ENCODE measurements at regions not wholly inside any gene's neighbourhood (a gene's known extent, or its start where the extent isn't known, plus 50 kb on each side); places are given as distances from the start of the nearest gene placed in this dataset.

DNA sequence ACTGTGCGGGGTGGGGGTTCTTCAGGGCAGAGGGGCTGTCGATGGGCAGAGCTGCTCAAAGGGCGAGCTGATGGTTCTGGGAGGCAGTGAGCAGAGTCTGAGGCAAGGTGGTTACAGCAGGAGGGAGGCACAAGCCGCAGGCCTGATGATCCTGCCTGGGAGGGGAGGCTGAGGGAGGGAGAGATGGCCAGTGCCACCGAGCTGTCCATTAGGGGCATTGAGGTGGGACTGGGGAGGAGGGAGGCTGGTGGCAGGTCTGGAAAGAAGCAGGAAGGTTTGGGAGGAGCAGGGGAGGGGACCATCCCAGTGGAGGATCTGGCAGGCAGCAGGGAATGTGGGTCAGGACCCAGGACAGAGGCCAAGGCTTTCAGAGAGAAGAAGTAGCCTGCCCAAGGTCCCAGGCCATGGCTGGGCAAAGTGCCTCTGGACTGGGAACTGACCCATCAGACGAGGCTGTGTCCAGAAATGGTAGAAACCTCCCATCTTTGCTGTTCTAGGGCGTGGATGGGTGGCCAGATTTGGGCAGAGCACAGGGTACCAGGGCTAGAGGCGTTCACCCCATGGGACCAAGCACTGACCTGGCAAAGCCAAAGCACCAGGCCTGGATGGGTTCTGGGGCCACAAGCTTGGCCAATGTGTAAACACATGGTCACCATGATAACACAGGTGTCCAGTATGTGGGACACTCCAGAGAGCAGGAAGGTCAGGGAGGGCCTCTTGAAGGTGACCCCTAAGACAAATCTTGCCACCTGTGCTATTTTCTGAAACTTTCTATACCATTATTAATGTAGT, 55.5 kb downstream of the INHBB start:
- no peak overlapping the region for H3K27ac ChIP-seq
- no peak for DNase-seq

DNA sequence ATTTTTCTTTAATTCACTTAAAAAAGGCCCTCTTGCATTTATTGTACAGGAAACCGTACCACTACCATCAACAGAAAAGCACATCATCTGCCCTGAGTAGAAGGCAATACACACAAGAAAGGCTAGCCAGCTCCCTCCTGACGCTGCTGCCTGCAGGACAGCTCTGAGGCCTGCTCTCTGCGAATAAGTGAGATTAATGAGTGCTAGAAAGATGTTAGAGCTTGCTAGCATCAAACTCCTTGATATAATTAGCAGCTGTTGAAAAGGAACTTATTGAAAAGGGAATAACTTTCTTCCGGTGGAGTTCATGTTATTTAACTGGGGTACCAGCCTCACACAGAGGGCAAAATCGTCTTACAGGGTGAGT, 56.1 kb downstream of the INHBB start:
- TF ChIP-seq, protein P1, sequence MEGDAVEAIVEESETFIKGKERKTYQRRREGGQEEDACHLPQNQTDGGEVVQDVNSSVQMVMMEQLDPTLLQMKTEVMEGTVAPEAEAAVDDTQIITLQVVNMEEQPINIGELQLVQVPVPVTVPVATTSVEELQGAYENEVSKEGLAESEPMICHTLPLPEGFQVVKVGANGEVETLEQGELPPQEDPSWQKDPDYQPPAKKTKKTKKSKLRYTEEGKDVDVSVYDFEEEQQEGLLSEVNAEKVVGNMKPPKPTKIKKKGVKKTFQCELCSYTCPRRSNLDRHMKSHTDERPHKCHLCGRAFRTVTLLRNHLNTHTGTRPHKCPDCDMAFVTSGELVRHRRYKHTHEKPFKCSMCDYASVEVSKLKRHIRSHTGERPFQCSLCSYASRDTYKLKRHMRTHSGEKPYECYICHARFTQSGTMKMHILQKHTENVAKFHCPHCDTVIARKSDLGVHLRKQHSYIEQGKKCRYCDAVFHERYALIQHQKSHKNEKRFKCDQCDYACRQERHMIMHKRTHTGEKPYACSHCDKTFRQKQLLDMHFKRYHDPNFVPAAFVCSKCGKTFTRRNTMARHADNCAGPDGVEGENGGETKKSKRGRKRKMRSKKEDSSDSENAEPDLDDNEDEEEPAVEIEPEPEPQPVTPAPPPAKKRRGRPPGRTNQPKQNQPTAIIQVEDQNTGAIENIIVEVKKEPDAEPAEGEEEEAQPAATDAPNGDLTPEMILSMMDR (IDR thresholded peaks at IDR 0.05; ENCODE audit: low read depth, low read length, missing control alignments): no peak
- H3K27me3 ChIP-seq (replicated peaks): peaks cover 9% of the 10 kb centered on the region
- in situ Hi-C loops (cut with HindIII; ENCODE audit: low pct_ligation_motif_present, low sequenced_read_pairs): no loop called here
- H3K36me3 ChIP-seq (replicated peaks): no peaks in the 10 kb centered on the region
- no peak for DNase-seq
- H3K27ac ChIP-seq: no peak overlapping the region
- H3K4me3 ChIP-seq (ENCODE audit: low read depth, low read length): no peak overlapping the region

More for the DNA sequence above, 55.5 kb downstream of the INHBB start:
- H3K27me3 ChIP-seq (replicated peaks): peaks cover 11% of the 10 kb centered on the region
- TF ChIP-seq, protein P1 (IDR thresholded peaks at IDR 0.05; ENCODE audit: low read depth, low read length, missing control alignments): no peak
- H3K36me3 ChIP-seq (replicated peaks): no peaks in the 10 kb centered on the region
- no peak overlapping the region for H3K4me3 ChIP-seq (ENCODE audit: low read depth, low read length)
- in situ Hi-C loops (cut with HindIII; ENCODE audit: low pct_ligation_motif_present, low sequenced_read_pairs): no loop called here

DNA sequence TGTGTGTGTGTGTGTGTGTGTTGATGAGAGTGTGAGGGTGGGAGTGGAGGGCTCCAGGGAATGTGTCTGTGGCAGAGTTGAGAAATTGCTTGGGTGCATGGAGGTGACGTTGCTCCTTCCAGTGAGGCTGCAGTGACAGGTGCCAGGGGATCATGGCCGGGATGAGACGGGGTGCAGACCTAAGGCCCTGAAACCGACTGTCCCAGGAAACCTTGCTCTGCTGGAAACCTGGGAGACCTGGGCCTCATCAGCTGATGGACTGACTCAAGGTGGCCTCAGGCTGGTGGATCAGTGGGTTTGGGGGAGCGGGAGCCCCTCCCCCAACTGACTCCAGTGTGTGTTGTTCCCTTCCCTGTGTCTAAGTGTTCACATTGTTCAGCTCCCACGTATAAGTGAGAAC, 56.6 kb downstream of the INHBB start:
- no peaks in the 10 kb centered on the region for H3K36me3 ChIP-seq (replicated peaks)
- in situ Hi-C loops (cut with HindIII; ENCODE audit: low pct_ligation_motif_present, low sequenced_read_pairs): no loop called here
- DNase-seq: no peak
- no peak overlapping the region for H3K4me3 ChIP-seq (ENCODE audit: low read depth, low read length)
- peaks cover 9% of the 10 kb centered on the region for H3K27me3 ChIP-seq (replicated peaks)
- H3K27ac ChIP-seq: no peak overlapping the region
- TF ChIP-seq, protein P1 (IDR thresholded peaks at IDR 0.05; ENCODE audit: low read depth, low read length, missing control alignments): no peak

DNA sequence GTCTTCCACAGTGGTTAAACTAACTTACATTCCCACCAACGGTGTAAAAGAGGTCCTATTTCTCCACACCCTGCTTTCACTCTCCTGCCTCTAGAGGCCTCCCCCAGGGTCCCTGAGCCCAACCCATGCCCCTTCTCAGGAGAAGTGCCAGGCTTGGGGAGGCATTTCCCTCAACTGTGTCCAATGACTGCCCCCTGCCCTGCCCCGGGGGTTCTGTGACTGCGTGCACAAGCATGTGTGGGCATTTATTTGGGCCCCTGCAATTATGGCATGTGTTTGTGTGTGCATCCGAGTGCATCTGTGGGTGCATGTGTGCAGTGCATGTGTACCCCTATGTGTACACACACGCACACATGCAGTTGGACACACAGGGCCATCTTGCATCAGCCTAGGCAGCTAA, 57.3 kb downstream of the INHBB start:
- no peak for DNase-seq
- Histone ChIP-seq H3K4me3 (ENCODE audit: low read depth, low read length) (no peak overlapping the region), H3K27ac (no peak overlapping the region), H3K27me3 (replicated peaks) (peaks cover 9% of the 10 kb centered on the region), H3K36me3 (replicated peaks) (no peaks in the 10 kb centered on the region)
- TF ChIP-seq, protein P1 (IDR thresholded peaks at IDR 0.05; ENCODE audit: low read depth, low read length, missing control alignments): no peak
- in situ Hi-C loops (cut with HindIII; ENCODE audit: low pct_ligation_motif_present, low sequenced_read_pairs): no loop called here

DNA sequence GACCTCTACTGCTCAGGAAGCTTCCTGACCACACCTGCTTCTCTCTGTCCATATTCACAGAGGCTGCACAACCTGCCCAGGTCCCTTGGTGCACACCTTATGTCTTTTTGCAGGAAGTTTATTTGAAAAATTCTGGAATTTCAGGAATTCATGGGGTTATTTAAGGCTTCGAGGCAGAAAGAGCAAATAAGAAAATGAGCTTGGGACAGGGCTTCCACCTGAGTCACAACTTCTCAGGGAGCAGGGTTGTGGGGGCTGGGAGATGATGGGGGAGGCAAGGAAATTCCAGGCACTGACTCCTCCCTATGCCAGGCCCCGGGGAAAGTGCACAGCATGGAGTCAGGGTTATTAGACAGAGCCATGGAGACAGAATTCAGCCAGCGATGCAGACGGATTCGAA, 57.7 kb downstream of the INHBB start:
- Histone ChIP-seq H3K36me3 (replicated peaks) (no peaks in the 10 kb centered on the region), H3K27me3 (replicated peaks) (peaks cover 9% of the 10 kb centered on the region), H3K27ac (no peak overlapping the region), H3K4me3 (ENCODE audit: low read depth, low read length) (no peak overlapping the region)
- TF ChIP-seq, protein P1 (IDR thresholded peaks at IDR 0.05; ENCODE audit: low read depth, low read length, missing control alignments): no peak
- in situ Hi-C loops (cut with HindIII; ENCODE audit: low pct_ligation_motif_present, low sequenced_read_pairs): no loop called here
- no peak for DNase-seq

DNA sequence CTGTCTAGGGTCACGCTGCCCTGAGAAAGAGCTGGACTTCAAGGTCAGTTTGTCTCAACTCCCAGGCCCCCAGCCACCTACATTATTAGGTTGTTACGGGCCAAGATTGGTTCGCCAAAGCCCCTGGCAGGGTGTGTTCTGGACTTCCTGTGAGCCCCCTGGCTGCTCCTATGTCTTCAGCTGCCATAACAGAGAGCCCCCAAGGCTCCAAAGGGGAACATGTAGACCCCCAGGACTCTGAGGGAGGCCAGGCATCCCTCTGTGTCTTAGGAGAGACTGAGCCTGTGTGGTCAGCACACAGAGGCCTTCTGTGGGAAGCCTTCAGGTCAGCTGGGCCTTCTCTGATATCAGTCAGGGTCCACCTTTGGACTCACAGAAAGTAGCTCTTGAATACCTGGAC, 58.3 kb downstream of the INHBB start:
- Histone ChIP-seq H3K27ac (no peak overlapping the region), H3K36me3 (replicated peaks) (no peaks in the 10 kb centered on the region), H3K27me3 (replicated peaks) (peaks cover 9% of the 10 kb centered on the region), H3K4me3 (ENCODE audit: low read depth, low read length) (no peak overlapping the region)
- no peak for DNase-seq
- TF ChIP-seq, protein P1 (IDR thresholded peaks at IDR 0.05; ENCODE audit: low read depth, low read length, missing control alignments): no peak
- in situ Hi-C loops (cut with HindIII; ENCODE audit: low pct_ligation_motif_present, low sequenced_read_pairs): no loop called here
